ENCODE measurements at regions not wholly inside any gene's neighbourhood (a gene's known extent, or its start where the extent isn't known, plus 50 kb on each side); places are given as distances from the start of the nearest gene placed in this dataset.
A peak's percentile ranks its signal among the peaks of the same experiment; 100 is the strongest.
"Not testable (repeated sequence)": the region's sequence is repeated elsewhere in the genome, so short reads cannot be mapped to it uniquely, and the experiment has no call there.

DNA sequence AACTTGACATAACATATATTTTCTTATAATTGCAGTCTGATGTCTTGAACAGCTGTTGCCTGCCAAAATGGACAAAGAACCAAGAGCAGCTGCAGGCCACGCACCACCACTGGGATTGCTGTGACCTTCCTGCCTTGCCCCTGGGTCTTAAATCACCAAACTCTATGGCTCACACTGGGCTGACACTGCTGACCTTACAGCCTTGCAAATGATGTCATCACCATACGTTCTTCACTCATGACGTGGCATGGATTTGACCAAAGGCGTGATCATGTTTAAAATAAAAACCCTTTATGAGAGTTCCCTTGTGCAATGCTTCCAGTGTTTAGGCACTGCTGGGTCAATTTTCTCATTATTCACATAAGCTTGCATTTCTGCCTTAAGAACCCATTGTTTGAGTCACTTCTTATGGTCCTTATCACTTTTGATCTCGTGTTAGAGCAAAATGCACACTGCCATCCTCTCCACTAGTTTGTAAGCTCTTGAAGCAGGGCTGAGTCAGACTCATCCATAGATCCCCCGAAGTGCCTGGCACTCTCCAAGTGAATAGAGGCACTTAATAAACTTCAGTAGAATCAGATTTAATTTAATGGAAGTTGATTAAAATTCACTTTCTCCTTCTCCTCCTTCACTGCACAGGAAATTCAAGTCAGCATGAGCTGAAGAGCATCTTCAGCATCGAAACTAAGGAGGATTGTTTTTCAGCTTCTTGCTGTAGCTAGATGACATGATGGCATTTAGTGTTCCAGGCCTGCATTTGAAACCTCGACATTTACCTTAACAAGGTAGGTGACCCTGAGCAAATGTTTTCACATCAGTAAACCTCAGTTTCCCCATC is 132.4 kb upstream of the PZP start:
- no CpG with 5 or more reads among the region's 8 CpGs for WGBS (ENCODE audit: insufficient coverage, insufficient read length)
- Histone ChIP-seq H3K27ac (ENCODE audit: low read length) (no peak overlapping the region), H3K4me1 (ENCODE audit: control insufficient read depth, insufficient read depth, low read length) (no peaks in the 10 kb centered on the region), H3K4me3 (ENCODE audit: low read length) (no peak overlapping the region), H3K36me3 (ENCODE audit: control insufficient read depth, insufficient read depth, low read length) (no peaks in the 10 kb centered on the region), H3K27me3 (ENCODE audit: control insufficient read depth, insufficient read depth, low read length) (no peaks in the 10 kb centered on the region), H3K9me3 (ENCODE audit: control insufficient read depth, insufficient read depth, low read length) (no peaks in the 10 kb centered on the region)
- DNase-seq (ENCODE audit: low read depth, low spot score), result no peak

DNA sequence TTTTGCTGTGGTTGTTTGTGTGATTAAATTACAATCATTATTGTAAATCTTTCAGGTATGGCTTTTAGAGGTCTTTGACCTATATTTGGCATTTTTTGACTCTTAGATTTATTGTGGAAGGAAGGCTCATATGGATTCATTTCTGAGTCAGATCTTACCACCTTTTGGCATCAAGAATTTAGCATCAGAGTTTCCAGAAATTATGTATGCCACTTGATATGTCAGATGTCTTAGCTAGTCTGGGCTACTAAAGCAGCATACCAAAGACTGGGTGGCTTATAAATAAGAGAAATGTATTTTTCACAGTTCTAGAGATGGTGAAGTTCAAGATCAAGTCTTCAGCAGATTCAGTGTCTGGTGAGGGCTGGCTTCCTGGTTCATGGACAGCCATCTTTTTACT is 129.5 kb upstream of the PZP start:
- no peak for DNase-seq (ENCODE audit: low read depth, low spot score)
- Histone ChIP-seq H3K4me1 (ENCODE audit: control insufficient read depth, insufficient read depth, low read length) (no peaks in the 10 kb centered on the region), H3K36me3 (ENCODE audit: control insufficient read depth, insufficient read depth, low read length) (no peaks in the 10 kb centered on the region), H3K27me3 (ENCODE audit: control insufficient read depth, insufficient read depth, low read length) (no peaks in the 10 kb centered on the region), H3K9me3 (ENCODE audit: control insufficient read depth, insufficient read depth, low read length) (no peaks in the 10 kb centered on the region), H3K4me3 (ENCODE audit: low read length) (no peak overlapping the region), H3K27ac (ENCODE audit: low read length) (no peak overlapping the region)

DNA sequence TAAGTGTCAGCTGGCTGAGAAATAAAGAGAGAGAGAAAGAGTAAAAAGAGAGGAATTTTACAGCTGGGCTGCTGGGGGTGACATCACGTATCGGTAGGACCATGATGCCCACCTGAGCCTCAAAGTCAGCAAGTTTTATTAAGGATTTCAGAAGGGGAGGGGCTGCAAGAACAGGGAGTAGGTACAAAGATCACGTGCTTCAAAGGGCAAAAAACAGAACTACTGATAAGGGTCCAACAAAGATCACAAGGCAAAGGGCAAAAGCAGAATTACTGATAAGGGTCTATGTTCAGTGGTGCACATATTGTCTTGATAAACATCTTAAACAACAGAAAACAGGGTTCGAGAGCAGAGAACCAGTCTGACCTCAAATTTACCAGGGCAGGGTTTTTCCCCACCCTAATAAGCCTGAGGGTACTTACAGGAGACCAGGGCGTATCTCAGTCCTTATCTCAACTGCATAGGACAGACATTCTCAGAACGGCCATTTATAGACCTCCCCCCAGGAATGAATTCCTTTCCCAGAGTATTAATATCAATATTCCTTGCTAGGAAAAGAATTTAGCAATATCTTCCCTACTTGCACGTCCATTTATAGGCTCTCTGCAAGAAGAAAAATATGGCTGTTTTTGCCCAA is 128.3 kb upstream of the PZP start:
- H3K4me3 ChIP-seq (ENCODE audit: low read length); H3K27ac ChIP-seq (ENCODE audit: low read length); H3K36me3 ChIP-seq (ENCODE audit: control insufficient read depth, insufficient read depth, low read length); H3K4me1 ChIP-seq (ENCODE audit: control insufficient read depth, insufficient read depth, low read length); H3K9me3 ChIP-seq (ENCODE audit: control insufficient read depth, insufficient read depth, low read length); DNase-seq (ENCODE audit: low read depth, low spot score); H3K27me3 ChIP-seq (ENCODE audit: control insufficient read depth, insufficient read depth, low read length): not testable (repeated sequence)
- WGBS (ENCODE audit: insufficient coverage, insufficient read length), result no CpG with 5 or more reads among the region's 7 CpGs

DNA sequence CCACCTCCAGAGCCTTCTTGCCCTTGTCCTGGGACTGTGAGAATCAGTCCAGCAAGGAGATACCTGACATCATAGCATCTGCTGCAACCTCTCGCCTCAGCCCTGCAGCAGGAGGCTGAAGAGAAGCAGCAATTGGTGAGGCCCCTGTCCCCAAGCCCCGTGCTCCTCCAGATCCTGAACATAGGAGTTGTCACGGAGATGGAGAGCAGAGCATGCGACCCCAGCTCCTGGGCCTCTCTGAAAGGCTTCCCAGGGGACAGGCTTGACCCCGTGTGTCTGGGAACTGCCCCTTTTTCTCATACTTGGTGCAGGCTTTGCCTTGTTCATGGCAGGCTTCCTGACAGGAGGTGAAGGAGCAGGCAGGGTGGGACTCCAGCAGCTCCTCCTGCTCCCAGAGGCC is 127.7 kb upstream of the PZP start:
- no CpG with 5 or more reads among the region's 5 CpGs for WGBS (ENCODE audit: insufficient coverage, insufficient read length)
- Histone ChIP-seq H3K4me1 (ENCODE audit: control insufficient read depth, insufficient read depth, low read length) (peaks cover 2% of the 10 kb centered on the region; the same call in 1 of the 2 replicates), H3K27ac (ENCODE audit: low read length) (no peak overlapping the region), H3K9me3 (ENCODE audit: control insufficient read depth, insufficient read depth, low read length) (no peaks in the 10 kb centered on the region), H3K36me3 (ENCODE audit: control insufficient read depth, insufficient read depth, low read length) (no peaks in the 10 kb centered on the region), H3K27me3 (ENCODE audit: control insufficient read depth, insufficient read depth, low read length) (no peaks in the 10 kb centered on the region), H3K4me3 (ENCODE audit: low read length) (no peak overlapping the region)
- DNase-seq (ENCODE audit: low read depth, low spot score), result no peak

DNA sequence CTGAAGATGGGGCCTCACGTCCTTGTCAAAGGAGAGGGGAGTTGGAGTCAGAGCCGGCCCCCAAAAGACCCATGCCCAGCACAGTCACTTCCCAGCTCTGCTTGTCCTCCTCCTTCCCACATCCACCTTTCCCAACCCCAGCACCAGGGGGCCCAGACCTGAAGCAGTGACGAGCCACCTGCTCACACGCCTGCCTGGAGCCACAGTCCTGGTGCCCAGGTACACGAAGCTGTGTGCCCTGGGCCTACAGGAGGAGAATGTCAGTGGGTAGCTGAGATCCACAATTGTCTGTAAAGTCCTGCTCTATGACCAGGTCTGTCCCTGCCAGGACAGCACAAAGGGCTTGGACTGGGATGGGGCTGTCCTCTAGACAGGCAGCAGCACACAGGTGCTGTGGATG is 126.8 kb upstream of the PZP start:
- no CpG with 5 or more reads among the region's 5 CpGs for WGBS (ENCODE audit: insufficient coverage, insufficient read length)
- H3K9me3 ChIP-seq (ENCODE audit: control insufficient read depth, insufficient read depth, low read length), result no peaks in the 10 kb centered on the region
- DNase-seq (ENCODE audit: low read depth, low spot score), result no peak
- H3K4me3 ChIP-seq (ENCODE audit: low read length), result no peak overlapping the region
- peaks cover 2% of the 10 kb centered on the region; the same call in 1 of the 2 replicates for H3K4me1 ChIP-seq (ENCODE audit: control insufficient read depth, insufficient read depth, low read length)
- H3K27ac ChIP-seq (ENCODE audit: low read length), result no peak overlapping the region
- no peaks in the 10 kb centered on the region for H3K36me3 ChIP-seq (ENCODE audit: control insufficient read depth, insufficient read depth, low read length)
- H3K27me3 ChIP-seq (ENCODE audit: control insufficient read depth, insufficient read depth, low read length), result no peaks in the 10 kb centered on the region

DNA sequence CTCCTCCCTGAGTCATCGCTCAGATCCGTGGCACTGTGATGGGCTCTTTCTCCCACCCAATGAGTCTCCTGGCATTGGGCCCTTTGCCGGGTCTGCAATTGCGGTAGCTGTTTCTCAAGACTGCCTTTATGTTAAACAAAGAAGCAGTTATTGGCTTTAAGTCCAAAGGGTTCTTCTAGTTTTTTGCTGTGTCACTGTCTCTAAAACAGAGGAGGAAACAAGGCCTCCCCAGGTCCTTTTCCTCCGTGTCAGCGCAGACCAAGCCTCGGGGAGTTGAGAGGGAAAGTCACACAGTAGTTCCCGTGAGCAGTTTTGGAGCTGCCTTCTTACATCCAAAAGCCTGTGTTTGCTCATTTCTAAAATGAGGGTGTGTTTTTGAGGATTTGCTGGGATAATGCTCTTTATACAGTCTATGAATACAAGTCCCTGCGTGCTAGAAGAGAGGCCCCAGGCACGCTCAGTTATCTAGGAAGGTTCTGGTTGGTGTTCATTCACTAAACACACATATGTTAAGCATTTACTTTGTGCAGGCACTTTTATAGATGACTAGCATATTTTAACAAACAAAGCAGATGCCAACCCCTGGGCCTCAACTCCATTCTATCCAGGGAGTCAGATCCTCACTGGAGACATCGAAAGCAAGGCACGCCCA is 126.0 kb upstream of the PZP start:
- Histone ChIP-seq H3K36me3 (ENCODE audit: control insufficient read depth, insufficient read depth, low read length) (no peaks in the 10 kb centered on the region), H3K9me3 (ENCODE audit: control insufficient read depth, insufficient read depth, low read length) (no peaks in the 10 kb centered on the region), H3K4me1 (ENCODE audit: control insufficient read depth, insufficient read depth, low read length) (peaks cover 2% of the 10 kb centered on the region; the same call in 1 of the 2 replicates), H3K27me3 (ENCODE audit: control insufficient read depth, insufficient read depth, low read length) (no peaks in the 10 kb centered on the region), H3K27ac (ENCODE audit: low read length) (no peak overlapping the region), H3K4me3 (ENCODE audit: low read length) (no peak overlapping the region)
- WGBS (ENCODE audit: insufficient coverage, insufficient read length), result no CpG with 5 or more reads among the region's 12 CpGs
- DNase-seq (ENCODE audit: low read depth, low spot score), result no peak

DNA sequence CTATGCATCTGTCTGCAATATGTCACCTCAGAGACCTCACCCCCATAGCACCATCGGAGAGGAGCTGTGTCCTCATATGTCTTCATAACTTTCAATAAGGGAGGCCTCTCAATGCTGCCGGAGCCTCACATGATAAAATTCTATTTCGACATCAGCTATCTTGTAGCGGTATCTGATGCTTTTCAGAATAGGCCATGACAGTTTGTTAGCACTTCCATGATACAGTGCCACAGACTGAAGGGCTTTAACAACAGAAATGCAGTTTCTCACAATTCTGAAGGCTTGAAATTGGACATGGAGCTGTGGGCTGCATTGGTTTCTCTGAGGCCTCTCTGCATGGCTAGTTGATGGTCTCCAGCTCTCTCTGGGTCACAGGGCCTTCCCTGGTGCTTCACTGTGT is 125.0 kb upstream of the PZP start:
- H3K27ac ChIP-seq (ENCODE audit: low read length), result no peak overlapping the region
- H3K27me3 ChIP-seq (ENCODE audit: control insufficient read depth, insufficient read depth, low read length), result no peaks in the 10 kb centered on the region
- no peaks in the 10 kb centered on the region for H3K9me3 ChIP-seq (ENCODE audit: control insufficient read depth, insufficient read depth, low read length)
- no peak for DNase-seq (ENCODE audit: low read depth, low spot score)
- WGBS (ENCODE audit: insufficient coverage, insufficient read length), result no CpG with 5 or more reads among the region's 4 CpGs
- no peaks in the 10 kb centered on the region for H3K36me3 ChIP-seq (ENCODE audit: control insufficient read depth, insufficient read depth, low read length)
- no peak overlapping the region for H3K4me3 ChIP-seq (ENCODE audit: low read length)
- peaks cover 2% of the 10 kb centered on the region; the same call in 1 of the 2 replicates for H3K4me1 ChIP-seq (ENCODE audit: control insufficient read depth, insufficient read depth, low read length)

DNA sequence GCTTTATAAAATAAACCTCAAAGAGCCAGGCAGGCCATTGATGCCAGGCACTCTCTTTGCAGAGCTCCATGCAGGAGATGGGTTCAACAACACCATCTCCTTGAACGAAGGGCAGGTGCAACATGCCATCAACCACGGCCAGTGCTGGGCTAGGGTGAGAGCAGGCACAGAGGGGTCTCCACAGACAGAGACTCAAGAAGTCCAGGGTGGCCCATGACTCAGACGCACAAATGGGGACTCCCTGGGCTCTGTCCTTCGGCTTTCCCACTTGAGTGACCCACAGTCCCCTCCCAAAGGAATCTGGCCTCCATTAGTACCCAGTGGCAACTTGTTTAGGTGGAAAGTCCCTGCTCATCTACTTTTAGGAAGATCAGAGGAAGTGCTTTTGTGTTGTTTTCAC is 124.4 kb upstream of the PZP start:
- no peaks in the 10 kb centered on the region for H3K9me3 ChIP-seq (ENCODE audit: control insufficient read depth, insufficient read depth, low read length)
- DNase-seq (ENCODE audit: low read depth, low spot score), result no peak
- H3K27me3 ChIP-seq (ENCODE audit: control insufficient read depth, insufficient read depth, low read length), result no peaks in the 10 kb centered on the region
- H3K4me1 ChIP-seq (ENCODE audit: control insufficient read depth, insufficient read depth, low read length), result peaks cover 2% of the 10 kb centered on the region; the same call in 1 of the 2 replicates
- no CpG with 5 or more reads among the region's 4 CpGs for WGBS (ENCODE audit: insufficient coverage, insufficient read length)
- no peaks in the 10 kb centered on the region for H3K36me3 ChIP-seq (ENCODE audit: control insufficient read depth, insufficient read depth, low read length)
- H3K27ac ChIP-seq (ENCODE audit: low read length), result no peak overlapping the region
- no peak overlapping the region for H3K4me3 ChIP-seq (ENCODE audit: low read length)

DNA sequence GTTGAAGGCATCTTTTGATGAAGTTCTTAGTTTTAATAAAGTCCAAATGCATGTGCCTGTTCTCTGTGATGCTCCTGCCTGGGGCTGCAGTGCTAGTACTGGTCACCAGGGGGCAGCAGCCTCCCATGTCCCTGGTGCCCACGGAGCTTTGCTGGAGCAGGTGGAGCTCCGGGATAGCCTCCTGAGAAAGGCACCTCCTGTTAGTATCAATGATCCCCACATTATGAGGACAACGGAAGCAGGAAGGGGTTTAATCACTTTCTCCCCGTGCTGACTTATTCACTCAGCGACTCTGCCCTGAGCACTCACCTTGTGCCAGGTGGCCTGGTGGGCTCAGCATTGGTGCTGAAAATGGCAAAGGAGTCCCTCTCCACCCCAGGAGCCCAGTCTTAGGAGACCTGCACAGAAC is 123.0 kb upstream of the PZP start:
- WGBS (ENCODE audit: insufficient coverage, insufficient read length), result no CpG with 5 or more reads among the region's 5 CpGs
- DNase-seq (ENCODE audit: low read depth, low spot score), result peak; percentile 61
- Histone ChIP-seq H3K27me3 (ENCODE audit: control insufficient read depth, insufficient read depth, low read length) (no peaks in the 10 kb centered on the region), H3K4me1 (ENCODE audit: control insufficient read depth, insufficient read depth, low read length) (peaks cover 2% of the 10 kb centered on the region; the same call in 1 of the 2 replicates), H3K4me3 (ENCODE audit: low read length) (no peak overlapping the region), H3K9me3 (ENCODE audit: control insufficient read depth, insufficient read depth, low read length) (no peaks in the 10 kb centered on the region), H3K27ac (ENCODE audit: low read length) (no peak overlapping the region), H3K36me3 (ENCODE audit: control insufficient read depth, insufficient read depth, low read length) (no peaks in the 10 kb centered on the region)

DNA sequence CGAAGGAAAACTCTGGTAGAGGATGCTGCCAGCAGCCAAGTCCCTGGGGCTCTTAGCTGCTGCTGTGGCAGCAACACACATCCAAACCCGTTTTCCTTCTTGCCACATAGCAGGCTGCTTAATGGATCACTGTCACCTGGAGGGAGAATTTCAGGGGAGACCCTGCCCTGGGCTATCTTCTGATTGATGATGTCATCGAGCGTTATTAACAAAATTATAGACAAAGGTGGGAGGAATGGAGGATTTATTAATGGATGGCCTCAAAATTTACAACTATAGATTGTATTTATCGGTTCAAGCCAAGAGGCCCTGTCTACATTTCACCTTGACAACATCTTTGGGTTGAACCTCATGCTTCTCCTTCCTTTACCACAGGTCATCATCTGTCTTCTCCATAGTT is 120.8 kb upstream of the PZP start:
- no peak overlapping the region for H3K4me3 ChIP-seq (ENCODE audit: low read length)
- H3K36me3 ChIP-seq (ENCODE audit: control insufficient read depth, insufficient read depth, low read length), result no peaks in the 10 kb centered on the region
- WGBS (ENCODE audit: insufficient coverage, insufficient read length), result no CpG with 5 or more reads among the region's 5 CpGs

More for the DNA sequence above, 120.8 kb upstream of the PZP start:
- Histone ChIP-seq H3K27me3 (ENCODE audit: control insufficient read depth, insufficient read depth, low read length) (no peaks in the 10 kb centered on the region), H3K4me1 (ENCODE audit: control insufficient read depth, insufficient read depth, low read length) (peaks cover 2% of the 10 kb centered on the region; the same call in 1 of the 2 replicates), H3K9me3 (ENCODE audit: control insufficient read depth, insufficient read depth, low read length) (no peaks in the 10 kb centered on the region), H3K27ac (ENCODE audit: low read length) (no peak overlapping the region)
- no peak for DNase-seq (ENCODE audit: low read depth, low spot score)
